ENCODE measurements at regions not wholly inside any gene's neighbourhood (a gene's known extent, or its start where the extent isn't known, plus 50 kb on each side); places are given as distances from the start of the nearest gene placed in this dataset.
A peak's percentile ranks its signal among the peaks of the same experiment; 100 is the strongest.

- H3K27ac ChIP-seq (ENCODE audit: low read depth, low read length): peak overlapping the region; percentile 4
- DNase-seq (ENCODE audit: insufficient read length, low spot score, missing footprints): peak; percentile 64
- no peak for TF ChIP-seq CTCF (IDR thresholded peaks at IDR 0.05; ENCODE audit: extremely low read depth, low read depth, low read length)
- H2AFZ ChIP-seq (ENCODE audit: low read length): no peak overlapping the region
- H3K4me1 ChIP-seq (ENCODE audit: insufficient read depth, low read length): peaks cover 27% of the 10 kb centered on the region
- H3K36me3 ChIP-seq (ENCODE audit: insufficient read depth, low read length): no peaks in the 10 kb centered on the region
- H4K20me1 ChIP-seq (ENCODE audit: insufficient read depth, low read length): no peaks in the 10 kb centered on the region
- H3K79me2 ChIP-seq (ENCODE audit: insufficient read depth, low read length): no peaks in the 10 kb centered on the region
- H3K9me3 ChIP-seq (ENCODE audit: low read depth, low read length): no peaks in the 10 kb centered on the region
- no peak overlapping the region for H3K4me3 ChIP-seq (ENCODE audit: insufficient read depth, low read length)
- peak overlapping the region; percentile 25 for H3K4me2 ChIP-seq (ENCODE audit: insufficient read depth, low read length)
- H3K27me3 ChIP-seq (ENCODE audit: insufficient read depth, low read length): no peaks in the 10 kb centered on the region
Observed at GRCh38 chr5:73391441-73391881, 57.1 kb downstream of the FOXD1 start.

- no peaks in the 10 kb centered on the region for H4K20me1 ChIP-seq (ENCODE audit: insufficient read depth, low read length)
- H3K27me3 ChIP-seq (ENCODE audit: insufficient read depth, low read length): no peaks in the 10 kb centered on the region
- H3K4me3 ChIP-seq (ENCODE audit: insufficient read depth, low read length): no peak overlapping the region
- H3K4me1 ChIP-seq (ENCODE audit: insufficient read depth, low read length): peaks cover 27% of the 10 kb centered on the region
- TF ChIP-seq CTCF (IDR thresholded peaks at IDR 0.05; ENCODE audit: extremely low read depth, low read depth, low read length): no peak
- no peak for DNase-seq (ENCODE audit: insufficient read length, low spot score, missing footprints)
- peak overlapping the region; percentile 4 for H3K27ac ChIP-seq (ENCODE audit: low read depth, low read length)
- H3K79me2 ChIP-seq (ENCODE audit: insufficient read depth, low read length): no peaks in the 10 kb centered on the region
- H3K9me3 ChIP-seq (ENCODE audit: low read depth, low read length): no peaks in the 10 kb centered on the region
- no peaks in the 10 kb centered on the region for H3K36me3 ChIP-seq (ENCODE audit: insufficient read depth, low read length)
- H2AFZ ChIP-seq (ENCODE audit: low read length): no peak overlapping the region
- H3K4me2 ChIP-seq (ENCODE audit: insufficient read depth, low read length): peak overlapping the region; percentile 25
Observed at GRCh38 chr5:73390972-73391371, 57.6 kb downstream of the FOXD1 start.

- Histone ChIP-seq H3K4me2 (ENCODE audit: insufficient read depth, low read length) (no peak overlapping the region), H3K9me3 (ENCODE audit: low read depth, low read length) (no peaks in the 10 kb centered on the region), H2AFZ (ENCODE audit: low read length) (no peak overlapping the region), H3K27ac (ENCODE audit: low read depth, low read length) (no peak overlapping the region), H3K4me3 (ENCODE audit: insufficient read depth, low read length) (no peak overlapping the region), H3K4me1 (ENCODE audit: insufficient read depth, low read length) (peaks cover 27% of the 10 kb centered on the region), H4K20me1 (ENCODE audit: insufficient read depth, low read length) (no peaks in the 10 kb centered on the region), H3K36me3 (ENCODE audit: insufficient read depth, low read length) (no peaks in the 10 kb centered on the region), H3K27me3 (ENCODE audit: insufficient read depth, low read length) (no peaks in the 10 kb centered on the region), H3K79me2 (ENCODE audit: insufficient read depth, low read length) (no peaks in the 10 kb centered on the region)
- no peak for TF ChIP-seq CTCF (IDR thresholded peaks at IDR 0.05; ENCODE audit: extremely low read depth, low read depth, low read length)
- DNase-seq (ENCODE audit: insufficient read length, low spot score, missing footprints): no peak
Observed at GRCh38 chr5:73388740-73389139, 59.8 kb downstream of the FOXD1 start.

- no peaks in the 10 kb centered on the region for H3K9me3 ChIP-seq (ENCODE audit: low read depth, low read length)
- peak overlapping the region; percentile 30 for H2AFZ ChIP-seq (ENCODE audit: low read length)
- H3K4me1 ChIP-seq (ENCODE audit: insufficient read depth, low read length): peaks cover 27% of the 10 kb centered on the region
- H3K4me2 ChIP-seq (ENCODE audit: insufficient read depth, low read length): peak overlapping the region; percentile 38
- no peaks in the 10 kb centered on the region for H4K20me1 ChIP-seq (ENCODE audit: insufficient read depth, low read length)
- peak; percentile 21 for DNase-seq (ENCODE audit: insufficient read length, low spot score, missing footprints)
- no peaks in the 10 kb centered on the region for H3K27me3 ChIP-seq (ENCODE audit: insufficient read depth, low read length)
- H3K79me2 ChIP-seq (ENCODE audit: insufficient read depth, low read length): no peaks in the 10 kb centered on the region
- no peaks in the 10 kb centered on the region for H3K36me3 ChIP-seq (ENCODE audit: insufficient read depth, low read length)
- TF ChIP-seq CTCF (IDR thresholded peaks at IDR 0.05; ENCODE audit: extremely low read depth, low read depth, low read length): no peak
- no peak overlapping the region for H3K4me3 ChIP-seq (ENCODE audit: insufficient read depth, low read length)
- no peak overlapping the region for H3K27ac ChIP-seq (ENCODE audit: low read depth, low read length)
Observed at GRCh38 chr5:73388306-73388684, 60.3 kb downstream of the FOXD1 start.
